HL-60 (cell line): ENCODE measurements at regions not wholly inside any gene's neighbourhood (a gene's known extent, or its start where the extent isn't known, plus 50 kb on each side); places are given as distances from the start of the nearest gene placed in this dataset.

ENCODE experiments used
- DNase-seq, 2 experiments: peaks; one replicate each; pipeline ENCODE4 v3.0.0-alpha.2; 2010 to 2020; ENCODE audit warnings: low read depth in 1 of 2, low spot score in 1 of 2
- H3K27ac ChIP-seq: fragments of 250-450 bp; sonication (Bioruptor Pico); replicated peaks from 2 replicates; pipeline ENCODE4 v1.5.1; 2020; ENCODE audit warnings: mild to moderate bottlenecking, moderate library complexity
- H3K27me3 ChIP-seq: fragments of 250-450 bp; sonication (Bioruptor Pico); 2 replicates; pipeline ENCODE4 v1.5.1; 2021; ENCODE audit warnings: mild to moderate bottlenecking, moderate library complexity; ENCODE audit not compliant: insufficient read depth, poor library complexity, severe bottlenecking
- H3K4me3 ChIP-seq: replicated peaks from 2 replicates; pipeline ENCODE4 v1.5.1; 2011; ENCODE audit warnings: mild to moderate bottlenecking, control low read depth, low read length; ENCODE audit not compliant: insufficient read depth
- CTCF ChIP-seq: IDR thresholded peaks from one replicate; pipeline ENCODE4 v1.5.1; 2011; ENCODE audit warnings: low read length, control low read depth, inconsistent platforms; ENCODE audit not compliant: insufficient read depth
- GABPA ChIP-seq: IDR thresholded peaks from 2 replicates; pipeline ENCODE4 v1.6.1; 2012; ENCODE audit warnings: low read depth
- POLR2AphosphoS5 ChIP-seq: IDR thresholded peaks from 2 replicates; pipeline ENCODE4 v1.6.1; 2012; ENCODE audit warnings: low read depth
- REST ChIP-seq: IDR thresholded peaks from 2 replicates; pipeline ENCODE4 v1.6.1; 2012; ENCODE audit warnings: low read depth; ENCODE audit not compliant: insufficient replicate concordance
- SPI1 ChIP-seq: IDR thresholded peaks from 2 replicates; pipeline ENCODE4 v1.6.1; 2012; ENCODE audit warnings: low read depth, mild to moderate bottlenecking, borderline replicate concordance

GRCh38 chr1:238199325-238199724 is 308.6 kb upstream of the ZP4 start:
- TF ChIP-seq CTCF (no peak), REST (no peak), SPI1 (no peak)
- no peak overlapping the region for H3K4me3 ChIP-seq
- no peak for DNase-seq
- no peak overlapping the region for H3K27ac ChIP-seq
- no peaks in the 10 kb centered on the region for H3K27me3 ChIP-seq

- Histone ChIP-seq H3K27me3 (no peaks in the 10 kb centered on the region), H3K27ac (no peak overlapping the region), H3K4me3 (no peak overlapping the region)
- DNase-seq, result no peak
- no peak for TF ChIP-seq SPI1
- TF ChIP-seq REST, result no peak
- TF ChIP-seq CTCF, result no peak
- TF ChIP-seq POLR2AphosphoS5, result no peak
- no peak for TF ChIP-seq GABPA
Measured at GRCh38 chr1:238196516-238196915, 305.8 kb upstream of the ZP4 start.

- no peak for TF ChIP-seq CTCF
- TF ChIP-seq SPI1, result no peak
- TF ChIP-seq POLR2AphosphoS5, result no peak
- TF ChIP-seq REST, result no peak
- TF ChIP-seq GABPA, result no peak
- DNase-seq, result no peak
Measured at GRCh38 chr1:238191170-238191569, 300.4 kb upstream of the ZP4 start.

More at GRCh38 chr1:238191170-238191569, 300.4 kb upstream of the ZP4 start:
- H3K4me3 ChIP-seq, result no peak overlapping the region
- no peak overlapping the region for H3K27ac ChIP-seq
- no peaks in the 10 kb centered on the region for H3K27me3 ChIP-seq
